ENCODE measurements at regions not wholly inside any gene's neighbourhood (a gene's known extent, or its start where the extent isn't known, plus 50 kb on each side); places are given as distances from the start of the nearest gene placed in this dataset.

DNA sequence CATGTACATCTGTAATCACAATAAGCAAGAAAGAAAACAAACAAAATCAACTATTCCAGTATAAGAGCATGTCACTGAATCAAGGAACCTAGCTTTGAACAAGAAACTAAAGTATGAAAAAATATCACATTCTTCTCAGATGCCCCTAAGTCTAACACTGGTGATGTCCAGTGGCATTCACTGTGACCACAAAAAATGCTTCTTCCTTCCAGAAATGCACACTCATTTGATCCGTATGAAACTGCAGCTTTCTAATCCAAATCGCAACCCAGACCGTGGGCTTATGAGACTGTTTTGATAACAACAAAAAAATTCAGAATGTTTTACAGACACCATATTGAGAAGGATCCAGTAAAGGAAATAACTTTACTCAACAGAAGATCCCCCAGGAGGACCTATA is 320.1 kb upstream of the TARS1 start:
- Histone ChIP-seq H2AFZ (ENCODE audit: low read depth, low read length) (no peak overlapping the region), H3K4me2 (ENCODE audit: low read length) (no peak overlapping the region)

DNA sequence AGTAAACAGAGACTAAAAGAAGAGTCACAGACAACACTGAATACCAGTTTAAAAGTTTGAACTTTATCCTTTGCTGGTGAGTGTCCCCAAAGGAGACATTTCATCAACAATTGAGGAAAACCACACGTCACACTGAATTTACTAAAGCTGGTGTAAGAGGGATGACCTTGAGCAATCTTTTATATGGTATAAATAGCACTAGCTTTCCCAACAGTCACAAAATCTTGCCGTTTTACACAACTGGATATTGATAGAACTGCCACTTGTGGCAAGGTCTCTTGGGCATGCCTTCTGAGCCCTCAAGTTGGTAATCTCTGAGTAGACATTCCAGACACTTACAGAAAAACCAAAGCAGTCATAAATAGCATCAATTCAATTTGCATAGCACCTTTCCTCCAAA is 311.5 kb upstream of the TARS1 start:
- H3K36me3 ChIP-seq (ENCODE audit: insufficient read depth, low read length): no peaks in the 10 kb centered on the region
- H3K27me3 ChIP-seq (ENCODE audit: insufficient read depth, low read depth, low read length): no peaks in the 10 kb centered on the region
- no peaks in the 10 kb centered on the region for H3K9me2 ChIP-seq (ENCODE audit: insufficient read depth, low read length)
- H3K9ac ChIP-seq (ENCODE audit: low read length): no peak overlapping the region
- no peaks in the 10 kb centered on the region for H3K79me2 ChIP-seq (replicated peaks; ENCODE audit: insufficient read depth, low read length)
- no peak overlapping the region for H3K27ac ChIP-seq (ENCODE audit: low read length)
- no peaks in the 10 kb centered on the region for H3K9me3 ChIP-seq (ENCODE audit: low read length)
- H3K4me2 ChIP-seq (ENCODE audit: low read length): no peak overlapping the region
- TF ChIP-seq EZH2 (IDR thresholded peaks at IDR 0.05; ENCODE audit: borderline replicate concordance, insufficient read depth, low read length, poor library complexity, severe bottlenecking): no peak
- no peak for TF ChIP-seq POLR2AphosphoS5 (IDR thresholded peaks at IDR 0.05)
- no peak for TF ChIP-seq EP300 (conservative IDR thresholded peaks at IDR 0.05; ENCODE audit: poor library complexity, severe bottlenecking)
- TF ChIP-seq RAD21 (conservative IDR thresholded peaks at IDR 0.05): no peak
- TF ChIP-seq TAF1 (IDR thresholded peaks at IDR 0.05; ENCODE audit: low read depth): no peak
- TF ChIP-seq MXI1 (conservative IDR thresholded peaks at IDR 0.05; ENCODE audit: poor library complexity, severe bottlenecking): no peak
- no peak for TF ChIP-seq SMC3 (conservative IDR thresholded peaks at IDR 0.05; ENCODE audit: poor library complexity)
- TF ChIP-seq, protein P1, sequence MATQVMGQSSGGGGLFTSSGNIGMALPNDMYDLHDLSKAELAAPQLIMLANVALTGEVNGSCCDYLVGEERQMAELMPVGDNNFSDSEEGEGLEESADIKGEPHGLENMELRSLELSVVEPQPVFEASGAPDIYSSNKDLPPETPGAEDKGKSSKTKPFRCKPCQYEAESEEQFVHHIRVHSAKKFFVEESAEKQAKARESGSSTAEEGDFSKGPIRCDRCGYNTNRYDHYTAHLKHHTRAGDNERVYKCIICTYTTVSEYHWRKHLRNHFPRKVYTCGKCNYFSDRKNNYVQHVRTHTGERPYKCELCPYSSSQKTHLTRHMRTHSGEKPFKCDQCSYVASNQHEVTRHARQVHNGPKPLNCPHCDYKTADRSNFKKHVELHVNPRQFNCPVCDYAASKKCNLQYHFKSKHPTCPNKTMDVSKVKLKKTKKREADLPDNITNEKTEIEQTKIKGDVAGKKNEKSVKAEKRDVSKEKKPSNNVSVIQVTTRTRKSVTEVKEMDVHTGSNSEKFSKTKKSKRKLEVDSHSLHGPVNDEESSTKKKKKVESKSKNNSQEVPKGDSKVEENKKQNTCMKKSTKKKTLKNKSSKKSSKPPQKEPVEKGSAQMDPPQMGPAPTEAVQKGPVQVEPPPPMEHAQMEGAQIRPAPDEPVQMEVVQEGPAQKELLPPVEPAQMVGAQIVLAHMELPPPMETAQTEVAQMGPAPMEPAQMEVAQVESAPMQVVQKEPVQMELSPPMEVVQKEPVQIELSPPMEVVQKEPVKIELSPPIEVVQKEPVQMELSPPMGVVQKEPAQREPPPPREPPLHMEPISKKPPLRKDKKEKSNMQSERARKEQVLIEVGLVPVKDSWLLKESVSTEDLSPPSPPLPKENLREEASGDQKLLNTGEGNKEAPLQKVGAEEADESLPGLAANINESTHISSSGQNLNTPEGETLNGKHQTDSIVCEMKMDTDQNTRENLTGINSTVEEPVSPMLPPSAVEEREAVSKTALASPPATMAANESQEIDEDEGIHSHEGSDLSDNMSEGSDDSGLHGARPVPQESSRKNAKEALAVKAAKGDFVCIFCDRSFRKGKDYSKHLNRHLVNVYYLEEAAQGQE (IDR thresholded peaks at IDR 0.05; ENCODE audit: borderline replicate concordance): no peak
- TF ChIP-seq, protein P2, sequence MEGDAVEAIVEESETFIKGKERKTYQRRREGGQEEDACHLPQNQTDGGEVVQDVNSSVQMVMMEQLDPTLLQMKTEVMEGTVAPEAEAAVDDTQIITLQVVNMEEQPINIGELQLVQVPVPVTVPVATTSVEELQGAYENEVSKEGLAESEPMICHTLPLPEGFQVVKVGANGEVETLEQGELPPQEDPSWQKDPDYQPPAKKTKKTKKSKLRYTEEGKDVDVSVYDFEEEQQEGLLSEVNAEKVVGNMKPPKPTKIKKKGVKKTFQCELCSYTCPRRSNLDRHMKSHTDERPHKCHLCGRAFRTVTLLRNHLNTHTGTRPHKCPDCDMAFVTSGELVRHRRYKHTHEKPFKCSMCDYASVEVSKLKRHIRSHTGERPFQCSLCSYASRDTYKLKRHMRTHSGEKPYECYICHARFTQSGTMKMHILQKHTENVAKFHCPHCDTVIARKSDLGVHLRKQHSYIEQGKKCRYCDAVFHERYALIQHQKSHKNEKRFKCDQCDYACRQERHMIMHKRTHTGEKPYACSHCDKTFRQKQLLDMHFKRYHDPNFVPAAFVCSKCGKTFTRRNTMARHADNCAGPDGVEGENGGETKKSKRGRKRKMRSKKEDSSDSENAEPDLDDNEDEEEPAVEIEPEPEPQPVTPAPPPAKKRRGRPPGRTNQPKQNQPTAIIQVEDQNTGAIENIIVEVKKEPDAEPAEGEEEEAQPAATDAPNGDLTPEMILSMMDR (IDR thresholded peaks at IDR 0.05; ENCODE audit: poor library complexity, severe bottlenecking): no peak
- no peaks in the 10 kb centered on the region for H4K20me1 ChIP-seq (ENCODE audit: insufficient read depth)
- H2AFZ ChIP-seq (ENCODE audit: low read depth, low read length): no peak overlapping the region
- H3K4me3 ChIP-seq (ENCODE audit: low read length): no peak overlapping the region
- H3F3A ChIP-seq (ENCODE audit: insufficient read depth, low read length, poor library complexity, severe bottlenecking): no peaks in the 10 kb centered on the region

More for the DNA sequence above, 320.1 kb upstream of the TARS1 start:
- Histone ChIP-seq H3K9me3 (ENCODE audit: low read length) (no peaks in the 10 kb centered on the region), H3K9me2 (ENCODE audit: insufficient read depth, low read length) (no peaks in the 10 kb centered on the region), H4K20me1 (ENCODE audit: insufficient read depth) (no peaks in the 10 kb centered on the region), H3K9ac (ENCODE audit: low read length) (no peak overlapping the region), H3K79me2 (replicated peaks; ENCODE audit: insufficient read depth, low read length) (no peaks in the 10 kb centered on the region), H3K27me3 (ENCODE audit: insufficient read depth, low read depth, low read length) (no peaks in the 10 kb centered on the region), H3K36me3 (ENCODE audit: insufficient read depth, low read length) (no peaks in the 10 kb centered on the region), H3F3A (ENCODE audit: insufficient read depth, low read length, poor library complexity, severe bottlenecking) (no peaks in the 10 kb centered on the region), H3K27ac (ENCODE audit: low read length) (no peak overlapping the region), H3K4me3 (ENCODE audit: low read length) (no peak overlapping the region)
- TF ChIP-seq SMC3 (conservative IDR thresholded peaks at IDR 0.05; ENCODE audit: poor library complexity) (no peak), EZH2 (IDR thresholded peaks at IDR 0.05; ENCODE audit: borderline replicate concordance, insufficient read depth, low read length, poor library complexity, severe bottlenecking) (no peak), EP300 (conservative IDR thresholded peaks at IDR 0.05; ENCODE audit: poor library complexity, severe bottlenecking) (no peak), MXI1 (conservative IDR thresholded peaks at IDR 0.05; ENCODE audit: poor library complexity, severe bottlenecking) (no peak), RAD21 (conservative IDR thresholded peaks at IDR 0.05) (no peak), TAF1 (IDR thresholded peaks at IDR 0.05; ENCODE audit: low read depth) (no peak)
- TF ChIP-seq, protein P1 (IDR thresholded peaks at IDR 0.05; ENCODE audit: borderline replicate concordance): no peak

Measured in neural cell (in vitro differentiated cells).